HCT116 (cell line): ENCODE measurements at regions not wholly inside any gene's neighbourhood (a gene's known extent, or its start where the extent isn't known, plus 50 kb on each side); places are given as distances from the start of the nearest gene placed in this dataset.

Source experiments
- CEBPB ChIP-seq: IDR thresholded peaks from 2 replicates; pipeline ENCODE4 v1.6.1; 2012; ENCODE audit warnings: low read depth
- FOSL1 ChIP-seq: IDR thresholded peaks from 2 replicates; pipeline ENCODE4 v1.6.1; 2012; ENCODE audit warnings: low read depth
- TF ChIP-seq, protein P1 (sequence below): IDR thresholded peaks from 2 replicates; pipeline ENCODE4 v1.6.1; 2012; ENCODE audit warnings: low read depth

DNA sequence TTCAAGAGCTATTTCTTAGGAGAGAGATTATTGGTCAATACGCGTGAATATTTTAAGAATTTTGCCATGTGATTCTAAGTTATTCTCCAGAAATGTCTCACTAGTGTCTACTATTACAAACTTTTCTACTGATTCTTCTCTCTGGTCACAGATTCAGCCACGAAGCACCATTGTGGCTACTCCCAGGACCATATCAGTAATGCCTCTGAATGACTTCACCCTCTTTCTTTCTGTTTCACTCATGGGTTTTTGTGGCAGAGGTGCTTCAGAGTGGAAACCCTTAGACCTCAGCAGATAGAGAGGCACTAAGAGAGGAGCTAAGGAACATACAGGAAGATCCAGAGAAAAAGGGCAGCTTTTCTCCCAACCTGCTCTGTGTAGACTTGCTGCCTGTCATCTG is 211.3 kb downstream of the CBLN4 start:
- TF ChIP-seq CEBPB (no peak), FOSL1 (no peak)
- TF ChIP-seq, protein P1, sequence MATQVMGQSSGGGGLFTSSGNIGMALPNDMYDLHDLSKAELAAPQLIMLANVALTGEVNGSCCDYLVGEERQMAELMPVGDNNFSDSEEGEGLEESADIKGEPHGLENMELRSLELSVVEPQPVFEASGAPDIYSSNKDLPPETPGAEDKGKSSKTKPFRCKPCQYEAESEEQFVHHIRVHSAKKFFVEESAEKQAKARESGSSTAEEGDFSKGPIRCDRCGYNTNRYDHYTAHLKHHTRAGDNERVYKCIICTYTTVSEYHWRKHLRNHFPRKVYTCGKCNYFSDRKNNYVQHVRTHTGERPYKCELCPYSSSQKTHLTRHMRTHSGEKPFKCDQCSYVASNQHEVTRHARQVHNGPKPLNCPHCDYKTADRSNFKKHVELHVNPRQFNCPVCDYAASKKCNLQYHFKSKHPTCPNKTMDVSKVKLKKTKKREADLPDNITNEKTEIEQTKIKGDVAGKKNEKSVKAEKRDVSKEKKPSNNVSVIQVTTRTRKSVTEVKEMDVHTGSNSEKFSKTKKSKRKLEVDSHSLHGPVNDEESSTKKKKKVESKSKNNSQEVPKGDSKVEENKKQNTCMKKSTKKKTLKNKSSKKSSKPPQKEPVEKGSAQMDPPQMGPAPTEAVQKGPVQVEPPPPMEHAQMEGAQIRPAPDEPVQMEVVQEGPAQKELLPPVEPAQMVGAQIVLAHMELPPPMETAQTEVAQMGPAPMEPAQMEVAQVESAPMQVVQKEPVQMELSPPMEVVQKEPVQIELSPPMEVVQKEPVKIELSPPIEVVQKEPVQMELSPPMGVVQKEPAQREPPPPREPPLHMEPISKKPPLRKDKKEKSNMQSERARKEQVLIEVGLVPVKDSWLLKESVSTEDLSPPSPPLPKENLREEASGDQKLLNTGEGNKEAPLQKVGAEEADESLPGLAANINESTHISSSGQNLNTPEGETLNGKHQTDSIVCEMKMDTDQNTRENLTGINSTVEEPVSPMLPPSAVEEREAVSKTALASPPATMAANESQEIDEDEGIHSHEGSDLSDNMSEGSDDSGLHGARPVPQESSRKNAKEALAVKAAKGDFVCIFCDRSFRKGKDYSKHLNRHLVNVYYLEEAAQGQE = no peak
